Keratinocyte (primary cell): ENCODE measurements at regions not wholly inside any gene's neighbourhood (a gene's known extent, or its start where the extent isn't known, plus 50 kb on each side); places are given as distances from the start of the nearest gene placed in this dataset.

Source experiments
- DNase-seq: peaks from one replicate; pipeline ENCODE4 v3.0.0-alpha.2; 2011; ENCODE audit warnings: low read depth, missing footprints, low spot score
- FAIRE-seq: peaks from 2 replicates; lab custom pipeline; 2011; peaks lifted over from hg19 to GRCh38; lab: Jason Lieb, UNC
- H2AFZ ChIP-seq: 2 replicates; pipeline ENCODE4 v1.6.0; 2012; ENCODE audit warnings: low read length, control low read depth, inconsistent platforms; ENCODE audit not compliant: control insufficient read depth
- H3K27ac ChIP-seq: 2 replicates; pipeline ENCODE4 v1.5.1; 2011; ENCODE audit warnings: low read length; ENCODE audit not compliant: control insufficient read depth, insufficient read depth
- H3K27me3 ChIP-seq: 3 replicates; pipeline ENCODE4 v1.6.0; 2011; ENCODE audit warnings: low read length; ENCODE audit not compliant: control insufficient read depth, insufficient read depth; ENCODE audit errors: extremely low read depth
- H3K36me3 ChIP-seq, 2 experiments: 2 replicates in 1 of 2; 3 replicates in 1 of 2; pipeline ENCODE4 v1.5.1; 2011; ENCODE audit warnings: low read length in 2 of 2, mild to moderate bottlenecking in 1 of 2; ENCODE audit not compliant: control insufficient read depth in 2 of 2, insufficient read depth in 2 of 2; ENCODE audit errors: extremely low read depth in 1 of 2
- H3K4me1 ChIP-seq: 3 replicates; pipeline ENCODE4 v1.5.1; 2011; ENCODE audit warnings: low read length; ENCODE audit not compliant: control insufficient read depth, insufficient read depth; ENCODE audit errors: extremely low read depth
- H3K4me2 ChIP-seq: 3 replicates; pipeline ENCODE4 v1.6.0; 2011; ENCODE audit warnings: low read depth, low read length; ENCODE audit not compliant: control insufficient read depth, insufficient read depth; ENCODE audit errors: extremely low read depth
- H3K4me3 ChIP-seq, 3 experiments: fragments of 200-600 bp in 1 of 3; sonication (generic) in 1 of 3; 2 replicates in 2 of 3; 3 replicates in 1 of 3; pipeline ENCODE4 v1.5.1; 2011 to 2016; ENCODE audit warnings: low read length in 3 of 3, mild to moderate bottlenecking in 3 of 3, control low read depth in 2 of 3, inconsistent platforms in 1 of 3, low read depth in 1 of 3, mixed read lengths in 1 of 3, mixed run types in 1 of 3, moderate library complexity in 1 of 3; ENCODE audit not compliant: control insufficient read depth in 2 of 3, insufficient read depth in 2 of 3; ENCODE audit errors: extremely low read depth in 1 of 3
- H3K79me2 ChIP-seq: 2 replicates; pipeline ENCODE4 v1.6.0; 2012; ENCODE audit warnings: low read length; ENCODE audit not compliant: control insufficient read depth, insufficient read depth
- H3K9ac ChIP-seq: 3 replicates; pipeline ENCODE4 v1.6.0; 2011; ENCODE audit warnings: low read length; ENCODE audit not compliant: control insufficient read depth, insufficient read depth; ENCODE audit errors: extremely low read depth
- H3K9me1 ChIP-seq: 3 replicates; pipeline ENCODE4 v1.6.0; 2011; ENCODE audit warnings: low read length; ENCODE audit not compliant: control insufficient read depth, insufficient read depth; ENCODE audit errors: extremely low read depth
- H3K9me3 ChIP-seq: 2 replicates; pipeline ENCODE4 v1.5.1; 2012; ENCODE audit warnings: low read depth, low read length; ENCODE audit not compliant: control insufficient read depth
- H4K20me1 ChIP-seq: 3 replicates; pipeline ENCODE4 v1.6.0; 2011; ENCODE audit warnings: low read length; ENCODE audit not compliant: control insufficient read depth, insufficient read depth; ENCODE audit errors: extremely low read depth
- EZH2 ChIP-seq: IDR thresholded peaks from one replicate; pipeline ENCODE4 v1.6.1; 2012; ENCODE audit warnings: inconsistent platforms, mild to moderate bottlenecking, low read length, moderate library complexity
- dilution Hi-C: fragments of 300-500 bp; cut with MboI; formaldehyde crosslinking; loops from one replicate; pipeline ENCODE4 v1.7.0; 2020; ENCODE audit warnings: low sequenced_read_pairs; ENCODE audit not compliant: extremely low pct_ligation_motif_present
- TF ChIP-seq, protein P1 (sequence below), 3 experiments: IDR thresholded peaks in 1 of 3; conservative IDR thresholded peaks in 1 of 3; optimal IDR thresholded peaks in 1 of 3; 2 replicates in 2 of 3; 3 replicates in 1 of 3; pipeline versions ENCODE3 to v1.5.1; 2011; ENCODE audit warnings: low read length in 3 of 3, mild to moderate bottlenecking in 3 of 3, moderate library complexity in 2 of 3, control low read depth in 1 of 3, inconsistent platforms in 1 of 3; ENCODE audit not compliant: insufficient read depth in 2 of 3; ENCODE audit errors: extremely low read depth in 1 of 3

DNA sequence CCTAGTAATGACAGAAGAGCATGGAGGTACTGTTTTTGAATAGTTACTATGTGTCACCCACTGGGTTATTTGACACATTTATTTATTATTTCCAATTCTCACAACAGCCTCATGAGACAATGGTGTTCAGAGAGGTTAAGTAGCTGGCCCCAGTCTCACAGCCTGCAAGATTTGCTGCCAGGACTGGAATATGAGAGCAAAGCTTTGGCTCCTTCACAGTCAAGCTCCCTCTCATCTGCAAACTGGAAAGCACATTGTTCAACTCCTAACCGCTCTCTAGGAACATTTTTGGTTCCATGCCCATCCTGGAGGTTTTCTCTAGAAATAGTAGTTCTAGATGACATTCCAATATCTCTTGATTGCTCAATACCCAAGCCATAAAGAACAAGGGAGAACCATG, 75.5 kb upstream of the CXCL12 start:
- dilution Hi-C loops = no loop called here
- H3K36me3 ChIP-seq = no peaks in the 10 kb centered on the region
- H3K27me3 ChIP-seq = no peaks in the 10 kb centered on the region
- no peaks in the 10 kb centered on the region for H3K4me1 ChIP-seq
- TF ChIP-seq, protein P1, sequence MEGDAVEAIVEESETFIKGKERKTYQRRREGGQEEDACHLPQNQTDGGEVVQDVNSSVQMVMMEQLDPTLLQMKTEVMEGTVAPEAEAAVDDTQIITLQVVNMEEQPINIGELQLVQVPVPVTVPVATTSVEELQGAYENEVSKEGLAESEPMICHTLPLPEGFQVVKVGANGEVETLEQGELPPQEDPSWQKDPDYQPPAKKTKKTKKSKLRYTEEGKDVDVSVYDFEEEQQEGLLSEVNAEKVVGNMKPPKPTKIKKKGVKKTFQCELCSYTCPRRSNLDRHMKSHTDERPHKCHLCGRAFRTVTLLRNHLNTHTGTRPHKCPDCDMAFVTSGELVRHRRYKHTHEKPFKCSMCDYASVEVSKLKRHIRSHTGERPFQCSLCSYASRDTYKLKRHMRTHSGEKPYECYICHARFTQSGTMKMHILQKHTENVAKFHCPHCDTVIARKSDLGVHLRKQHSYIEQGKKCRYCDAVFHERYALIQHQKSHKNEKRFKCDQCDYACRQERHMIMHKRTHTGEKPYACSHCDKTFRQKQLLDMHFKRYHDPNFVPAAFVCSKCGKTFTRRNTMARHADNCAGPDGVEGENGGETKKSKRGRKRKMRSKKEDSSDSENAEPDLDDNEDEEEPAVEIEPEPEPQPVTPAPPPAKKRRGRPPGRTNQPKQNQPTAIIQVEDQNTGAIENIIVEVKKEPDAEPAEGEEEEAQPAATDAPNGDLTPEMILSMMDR (optimal IDR thresholded peaks at IDR 0.05 in 1 of 3, IDR thresholded peaks at IDR 0.05 in 1 of 3, conservative IDR thresholded peaks at IDR 0.05 in 1 of 3; ENCODE audit: extremely low read depth in 1 of 3, insufficient read depth in 2 of 3, low read length in 3 of 3) = no peak
- no peak for TF ChIP-seq EZH2
- H2AFZ ChIP-seq = no peak overlapping the region
- H3K4me3 ChIP-seq = no peak overlapping the region
- H3K27ac ChIP-seq = no peak overlapping the region
- no peak for FAIRE-seq
- H4K20me1 ChIP-seq = no peaks in the 10 kb centered on the region
- H3K9me1 ChIP-seq = no peaks in the 10 kb centered on the region
- H3K4me2 ChIP-seq = no peak overlapping the region
- H3K9ac ChIP-seq = no peak overlapping the region
- no peaks in the 10 kb centered on the region for H3K79me2 ChIP-seq
- H3K9me3 ChIP-seq = peaks cover 3% of the 10 kb centered on the region
- no peak for DNase-seq

DNA sequence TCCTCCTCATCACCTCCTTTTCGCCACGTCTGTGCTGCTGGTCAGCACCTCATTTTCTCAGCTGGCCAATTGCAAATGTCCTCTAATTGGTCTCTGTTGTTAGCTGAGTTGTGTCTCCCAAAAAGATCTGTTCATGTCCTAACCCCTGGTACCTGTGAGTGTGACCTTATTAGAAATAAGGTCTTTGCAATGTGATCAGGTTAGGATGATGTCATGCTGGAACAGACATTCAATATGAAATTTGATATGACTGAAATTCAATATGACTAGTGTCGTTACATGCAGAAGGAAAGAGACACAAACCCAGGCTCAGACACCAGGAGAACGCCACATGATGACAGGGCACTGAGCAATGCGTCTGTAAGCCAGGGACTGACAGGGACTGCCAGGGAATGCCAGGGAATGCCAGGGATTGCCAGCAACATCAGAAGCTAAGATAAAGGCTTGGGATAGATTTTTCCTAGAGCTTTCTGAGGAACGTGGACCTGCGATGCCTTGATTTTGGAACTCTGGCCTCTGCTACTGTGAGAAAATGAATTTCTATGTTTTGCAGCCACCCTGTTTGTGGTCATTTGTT, 77.5 kb upstream of the CXCL12 start:
- no peaks in the 10 kb centered on the region for H3K79me2 ChIP-seq
- no peak overlapping the region for H3K4me3 ChIP-seq
- H3K4me2 ChIP-seq = no peak overlapping the region
- no peak overlapping the region for H3K27ac ChIP-seq
- H3K9me1 ChIP-seq = no peaks in the 10 kb centered on the region
- dilution Hi-C loops = no loop called here
- peaks cover 3% of the 10 kb centered on the region for H3K9me3 ChIP-seq
- TF ChIP-seq EZH2 = no peak
- TF ChIP-seq, protein P1 (optimal IDR thresholded peaks at IDR 0.05 in 1 of 3, IDR thresholded peaks at IDR 0.05 in 1 of 3, conservative IDR thresholded peaks at IDR 0.05 in 1 of 3; ENCODE audit: extremely low read depth in 1 of 3, insufficient read depth in 2 of 3, low read length in 3 of 3) = no peak
- no peak overlapping the region for H2AFZ ChIP-seq
- H3K4me1 ChIP-seq = no peaks in the 10 kb centered on the region
- FAIRE-seq (no peak), DNase-seq (no peak)
- no peak overlapping the region for H3K9ac ChIP-seq
- H3K36me3 ChIP-seq = no peaks in the 10 kb centered on the region
- H3K27me3 ChIP-seq = no peaks in the 10 kb centered on the region
- no peaks in the 10 kb centered on the region for H4K20me1 ChIP-seq
